ENCODE measurements at regions not wholly inside any gene's neighbourhood (a gene's known extent, or its start where the extent isn't known, plus 50 kb on each side); places are given as distances from the start of the nearest gene placed in this dataset.
A peak's percentile ranks its signal among the peaks of the same experiment; 100 is the strongest.

GRCh38 chr18:25423760-25424159 lies 71.8 kb upstream of the ZNF521 start:
- no peak for DNase-seq

- no peak for DNase-seq
Measured at GRCh38 chr18:25423267-25423666, 71.3 kb upstream of the ZNF521 start.

DNA sequence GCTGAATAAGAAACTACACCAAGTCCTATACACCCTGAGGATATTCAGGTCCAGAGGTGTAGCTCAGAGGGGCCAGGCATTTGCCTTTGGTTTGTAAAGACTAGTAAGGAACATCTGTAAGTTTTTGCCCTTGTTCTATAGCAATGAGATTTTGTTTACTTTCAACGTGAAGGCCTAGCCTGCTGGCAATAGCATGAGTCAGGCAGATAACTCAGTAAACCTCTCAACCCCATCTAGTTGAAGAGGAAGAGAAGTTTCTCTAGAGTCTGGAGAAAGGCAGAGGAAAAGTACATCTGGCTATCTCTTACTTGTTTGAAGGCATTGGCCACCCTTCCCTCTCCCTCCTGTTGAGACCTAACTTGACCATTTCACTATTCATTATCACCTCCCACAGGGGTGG lies 70.3 kb upstream of the ZNF521 start:
- DNase-seq: no peak

DNA sequence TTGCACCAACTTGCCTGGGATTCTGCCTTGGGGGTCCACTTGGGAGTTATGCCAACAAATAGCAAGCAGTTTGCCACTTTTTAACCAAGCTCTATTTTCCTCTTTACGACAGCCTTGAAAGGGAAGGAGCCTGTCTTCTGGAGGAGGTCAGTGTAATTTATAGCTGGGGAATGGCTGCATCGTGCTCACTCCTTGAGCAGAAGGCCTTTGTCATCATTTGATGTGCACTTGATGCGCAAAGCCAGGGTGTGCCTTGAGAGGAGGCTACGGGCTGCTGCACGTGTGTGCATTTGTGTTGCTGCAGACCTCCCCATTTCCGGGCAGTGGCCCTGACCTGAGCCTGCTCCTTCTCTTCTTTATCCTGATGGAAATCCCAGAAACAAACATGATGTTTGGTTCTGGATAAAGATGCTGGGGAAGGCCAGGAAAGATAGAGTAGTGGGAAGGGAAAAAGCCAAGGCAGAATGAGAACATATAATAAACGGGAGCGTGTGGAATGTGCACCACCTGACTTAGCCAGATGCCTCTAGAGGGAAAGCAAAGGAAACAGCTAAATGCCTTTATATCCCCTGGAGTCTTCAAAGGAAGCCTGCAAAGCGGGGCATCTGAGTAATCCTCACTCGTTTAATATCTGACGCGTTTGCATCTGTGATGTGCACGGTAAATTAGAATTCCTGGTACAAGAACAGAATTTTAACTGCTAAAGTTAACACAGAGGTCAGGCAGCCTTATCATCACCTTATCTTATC lies 68.3 kb upstream of the ZNF521 start:
- DNase-seq: peak; percentile 53

DNA sequence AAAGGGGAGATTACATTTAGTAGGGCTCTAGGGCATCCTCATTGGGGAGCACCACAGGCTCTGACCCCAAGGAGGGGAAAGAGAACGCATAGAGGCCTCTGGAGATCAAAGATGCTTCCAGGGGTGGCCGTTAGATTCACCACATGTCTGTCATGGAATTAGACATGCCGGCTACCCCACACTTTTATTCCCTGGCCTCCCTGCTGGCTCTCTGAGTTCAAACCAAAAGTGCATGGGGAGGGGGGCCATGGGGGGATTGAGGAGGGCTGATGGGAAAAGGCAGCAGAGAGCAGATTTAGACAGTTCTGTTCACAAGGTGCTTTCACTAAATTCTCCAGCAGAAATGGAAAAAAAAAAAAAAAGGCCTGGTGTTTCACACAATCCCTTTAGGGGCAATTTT lies 64.4 kb upstream of the ZNF521 start:
- DNase-seq: no peak

- DNase-seq: no peak
Measured at GRCh38 chr18:25409971-25410370, 58.0 kb upstream of the ZNF521 start.

DNA sequence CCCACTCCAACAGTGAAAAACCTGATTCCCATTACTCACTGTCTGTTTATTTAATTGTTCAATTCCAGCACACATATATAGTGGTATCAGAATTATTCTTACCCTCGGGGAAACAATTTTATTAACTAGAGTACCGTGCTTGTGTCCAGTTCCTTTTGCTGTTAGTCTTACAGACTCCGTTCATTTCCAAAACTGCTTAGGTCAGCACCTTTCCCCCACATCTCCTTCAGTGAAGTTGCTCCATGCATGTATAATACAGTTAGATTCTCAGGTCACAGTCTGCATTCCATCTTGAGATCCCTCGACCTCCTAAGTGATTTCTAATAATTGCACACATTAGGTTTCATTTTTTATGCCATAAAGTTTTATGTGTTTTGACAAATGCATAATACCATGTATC lies 56.3 kb upstream of the ZNF521 start:
- DNase-seq: no peak
